Dermis microvascular lymphatic vessel endothelial cell (primary cell): ENCODE measurements at regions not wholly inside any gene's neighbourhood (a gene's known extent, or its start where the extent isn't known, plus 50 kb on each side); places are given as distances from the start of the nearest gene placed in this dataset.

ENCODE experiments used
- DNase-seq, 2 donors: peaks; one replicate each; pipeline versions ENCODE4 v3.0.0 to v3.0.0-alpha.2; 2010; ENCODE audit warnings: low read depth in 2 of 2

GRCh38 chr15:94100863-94101262, 130.5 kb upstream of the MCTP2 start:
- no peak for DNase-seq

- DNase-seq = no peak
Observed at GRCh38 chr15:94099574-94099960, 131.8 kb upstream of the MCTP2 start.

GRCh38 chr15:94098921-94099573, 132.3 kb upstream of the MCTP2 start:
- DNase-seq = no peak

- no peak for DNase-seq
Observed at GRCh38 chr15:94097552-94097951, 133.8 kb upstream of the MCTP2 start.

- no peak for DNase-seq
Observed at GRCh38 chr15:94094310-94094709, 137.1 kb upstream of the MCTP2 start.

GRCh38 chr15:94086341-94086740, 145.0 kb upstream of the MCTP2 start:
- DNase-seq = no peak

- DNase-seq = no peak
Observed at GRCh38 chr15:94083467-94084052, 147.8 kb upstream of the MCTP2 start.

- no peak for DNase-seq
Observed at GRCh38 chr15:94081829-94082228, 149.5 kb upstream of the MCTP2 start.

- DNase-seq = no peak
Observed at GRCh38 chr15:94080989-94081605, 150.3 kb upstream of the MCTP2 start.

- no peak for DNase-seq
Observed at GRCh38 chr15:94080416-94080815, 150.9 kb upstream of the MCTP2 start.

GRCh38 chr15:94079968-94080367, 151.4 kb upstream of the MCTP2 start:
- no peak for DNase-seq

- DNase-seq = no peak
Observed at GRCh38 chr15:94079459-94079858, 151.9 kb upstream of the MCTP2 start.

- DNase-seq = no peak
Observed at GRCh38 chr15:94077938-94078337, 153.4 kb upstream of the MCTP2 start.

- no peak for DNase-seq
Observed at GRCh38 chr15:94075349-94075748, 156.0 kb upstream of the MCTP2 start.

- DNase-seq = no peak
Observed at GRCh38 chr15:94070356-94071295, 160.7 kb upstream of the MCTP2 start.

- DNase-seq = no peak
Observed at GRCh38 chr15:94069844-94070243, 161.5 kb upstream of the MCTP2 start.

GRCh38 chr15:94066811-94067210, 164.6 kb upstream of the MCTP2 start:
- DNase-seq = no peak

GRCh38 chr15:94066046-94066445, 165.3 kb upstream of the MCTP2 start:
- no peak for DNase-seq

GRCh38 chr15:94064676-94065313, 166.6 kb upstream of the MCTP2 start:
- DNase-seq = no peak

- no peak for DNase-seq
Observed at GRCh38 chr15:94061041-94061440, 170.3 kb upstream of the MCTP2 start.

- no peak for DNase-seq
Observed at GRCh38 chr15:94059013-94059587, 172.3 kb upstream of the MCTP2 start.
